ENCODE measurements at regions not wholly inside any gene's neighbourhood (a gene's known extent, or its start where the extent isn't known, plus 50 kb on each side); places are given as distances from the start of the nearest gene placed in this dataset.
"Not testable (repeated sequence)": the region's sequence is repeated elsewhere in the genome, so short reads cannot be mapped to it uniquely, and the experiment has no call there.

- no peak for TF ChIP-seq TAF7 (optimal IDR thresholded peaks at IDR 0.05; ENCODE audit: borderline replicate concordance, low read depth, low read length)
- TF ChIP-seq SIN3A (conservative IDR thresholded peaks at IDR 0.05 in 1 of 2, IDR thresholded peaks at IDR 0.05 in 1 of 2; ENCODE audit: low read depth in 1 of 2, low read length in 2 of 2), result no peak
- TF ChIP-seq, protein P1, sequence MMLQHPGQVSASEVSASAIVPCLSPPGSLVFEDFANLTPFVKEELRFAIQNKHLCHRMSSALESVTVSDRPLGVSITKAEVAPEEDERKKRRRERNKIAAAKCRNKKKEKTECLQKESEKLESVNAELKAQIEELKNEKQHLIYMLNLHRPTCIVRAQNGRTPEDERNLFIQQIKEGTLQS (IDR thresholded peaks at IDR 0.05; ENCODE audit: insufficient read depth, low read depth, low read length), result no peak
These were observed 181.9 kb upstream of the ZNF469 start (continued) for GRCh38 chr16:88200896-88201185.

DNA sequence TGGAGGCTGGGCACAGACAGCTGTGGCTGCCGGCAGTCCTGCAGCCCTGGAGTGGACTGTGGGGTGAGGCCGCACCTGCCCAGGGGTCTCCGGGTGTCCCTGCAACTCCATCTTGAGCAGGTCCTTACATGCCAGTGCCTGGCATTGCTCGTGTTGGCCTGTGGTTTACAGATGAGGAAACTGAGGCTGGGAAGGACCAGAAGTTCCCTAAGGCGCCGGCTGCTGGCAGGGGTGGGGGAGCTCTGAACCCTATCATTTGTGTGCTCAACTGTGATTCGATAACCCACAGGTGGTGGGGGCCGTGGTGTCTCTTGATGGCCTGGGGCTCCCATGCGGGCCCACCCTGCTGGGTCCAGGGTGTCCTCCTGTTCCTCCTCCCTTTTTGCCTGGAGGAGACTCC lies 181.1 kb upstream of the ZNF469 start:
- H4K8ac ChIP-seq (ENCODE audit: extremely low read depth, insufficient read depth, low read length); H3K4me3 ChIP-seq (ENCODE audit: extremely low read depth in 1 of 4, insufficient read depth in 2 of 4, low read depth in 3 of 4, low read length in 4 of 4); H2BK12ac ChIP-seq (ENCODE audit: low read depth, low read length); H2BK5ac ChIP-seq (ENCODE audit: low read depth, low read length); H4K20me1 ChIP-seq (replicated peaks in 1 of 2; ENCODE audit: control insufficient read depth in 1 of 2, insufficient read depth in 2 of 2, low read length in 2 of 2); H3K27ac ChIP-seq (ENCODE audit: low read depth, low read length); POLR2A ChIA-PET (ENCODE audit: partially characterized antibody); H3K36me3 ChIP-seq (ENCODE audit: control insufficient read depth in 2 of 4, insufficient read depth in 4 of 4, low read length in 3 of 4); H3K23me2 ChIP-seq (ENCODE audit: low read depth, low read length); H3K79me2 ChIP-seq (ENCODE audit: control insufficient read depth in 1 of 2, insufficient read depth in 2 of 2, low read length in 2 of 2); H3K27me3 ChIP-seq (replicated peaks in 1 of 4; ENCODE audit: control insufficient read depth in 3 of 4, extremely low read depth in 1 of 4, insufficient read depth in 3 of 4, low read length in 3 of 4); H3K14ac ChIP-seq (ENCODE audit: insufficient read length); H2AFZ ChIP-seq (ENCODE audit: low read length); H3K4me2 ChIP-seq (ENCODE audit: insufficient read depth in 1 of 2, low read depth in 2 of 2, low read length in 2 of 2); H3K4me1 ChIP-seq (replicated peaks in 1 of 4; ENCODE audit: control insufficient read depth in 3 of 4, insufficient read depth in 4 of 4, low read length in 3 of 4); H3K4ac ChIP-seq (replicated peaks; ENCODE audit: insufficient read length, low read depth, low read length); H2BK20ac ChIP-seq (ENCODE audit: low read length); H3K9ac ChIP-seq (replicated peaks in 1 of 4; ENCODE audit: extremely low read depth in 1 of 4, low read depth in 3 of 4, low read length in 3 of 4); H3K79me1 ChIP-seq (ENCODE audit: low read depth, low read length); H4K5ac ChIP-seq (ENCODE audit: insufficient read length, low read depth, low read length); H3K23ac ChIP-seq (ENCODE audit: insufficient read length); H2BK15ac ChIP-seq (ENCODE audit: low read length); H2BK120ac ChIP-seq (replicated peaks; ENCODE audit: low read depth, low read length); H3K56ac ChIP-seq (replicated peaks; ENCODE audit: insufficient read length, low read depth, low read length); H3K18ac ChIP-seq (ENCODE audit: extremely low read depth, low read length); CTCF ChIA-PET (ENCODE audit: partially characterized antibody); DNase-seq (ENCODE audit: low read depth in 1 of 2, low spot score in 2 of 2); H4K91ac ChIP-seq (replicated peaks; ENCODE audit: insufficient read length, low read length); H2AK5ac ChIP-seq (ENCODE audit: low read depth, low read length); FAIRE-seq; H3K9me3 ChIP-seq (ENCODE audit: insufficient read depth in 2 of 2, low read depth in 1 of 2, low read length in 1 of 2): not testable (repeated sequence)
- WGBS, 2 experiments (ENCODE audit: extremely low coverage in 1 of 2, insufficient coverage in 1 of 2, insufficient read length in 1 of 2, insufficient replicate concordance in 2 of 2, low coverage in 1 of 2, low lambda C conversion rate in 2 of 2, missing lambda C conversion rate in 1 of 2), result 95% methylated on average over 9 of the region's 9 CpGs; no CpG with 5 or more reads in 1 of the 2 experiments

Measured in H1 (cell line).